Activated CD8-positive, alpha-beta memory T cell treated with anti-CD3 and anti-CD28 coated beads for 4 hours (primary cell): ENCODE measurements at regions not wholly inside any gene's neighbourhood (a gene's known extent, or its start where the extent isn't known, plus 50 kb on each side); places are given as distances from the start of the nearest gene placed in this dataset.
"Not testable (repeated sequence)": the region's sequence is repeated elsewhere in the genome, so short reads cannot be mapped to it uniquely, and the experiment has no call there.

Source experiments
- DNase-seq, 2 donors: peaks; one replicate each; pipeline ENCODE4 v3.0.0-alpha.2; 2020; ENCODE audit warnings: low read depth in 2 of 2

DNA sequence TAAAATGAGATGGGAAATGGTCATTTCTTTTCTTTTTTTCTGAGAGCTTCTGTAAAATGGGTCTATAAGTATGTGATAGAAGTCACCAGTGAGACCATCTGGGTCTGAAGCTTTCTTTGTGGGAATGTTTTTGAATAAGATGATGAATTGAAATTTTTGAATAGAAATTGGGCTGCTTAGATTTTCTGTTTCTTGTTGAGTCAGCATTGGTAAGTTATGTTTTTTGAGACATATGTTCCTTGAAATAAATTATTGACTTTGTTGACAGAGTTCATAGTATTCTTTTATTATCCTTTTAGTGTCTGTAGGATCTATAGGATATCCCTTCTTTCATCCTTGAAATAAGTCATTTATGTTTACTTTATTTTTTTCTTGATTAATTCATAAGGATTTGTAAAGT is 208.1 kb downstream of the OPA1 start:
- DNase-seq: no peak

GRCh38 chr3:193803288-193803687 is 210.3 kb downstream of the OPA1 start:
- DNase-seq: no peak

DNA sequence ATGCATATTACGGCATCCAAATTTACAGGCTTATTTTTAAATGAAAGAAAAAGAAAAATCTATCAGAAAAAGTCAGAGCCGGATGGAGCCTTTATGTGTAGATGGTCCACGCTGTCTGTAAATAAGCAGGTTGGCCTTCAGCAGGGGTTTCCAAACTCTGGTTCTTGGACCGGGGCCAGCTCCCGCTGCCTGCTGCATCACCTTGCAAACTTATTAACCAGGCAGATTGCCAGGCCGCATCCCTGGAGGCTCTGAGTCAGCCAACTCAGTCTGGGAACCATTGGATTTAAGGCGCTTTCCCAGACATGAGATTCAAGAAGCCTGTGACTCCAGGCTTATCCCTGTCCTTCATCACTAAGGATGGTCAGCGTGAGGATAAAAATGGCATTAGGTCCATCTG is 212.4 kb downstream of the OPA1 start:
- no peak for DNase-seq

- no peak for DNase-seq
These were observed 215.3 kb downstream of the OPA1 start for GRCh38 chr3:193808317-193808716.

DNA sequence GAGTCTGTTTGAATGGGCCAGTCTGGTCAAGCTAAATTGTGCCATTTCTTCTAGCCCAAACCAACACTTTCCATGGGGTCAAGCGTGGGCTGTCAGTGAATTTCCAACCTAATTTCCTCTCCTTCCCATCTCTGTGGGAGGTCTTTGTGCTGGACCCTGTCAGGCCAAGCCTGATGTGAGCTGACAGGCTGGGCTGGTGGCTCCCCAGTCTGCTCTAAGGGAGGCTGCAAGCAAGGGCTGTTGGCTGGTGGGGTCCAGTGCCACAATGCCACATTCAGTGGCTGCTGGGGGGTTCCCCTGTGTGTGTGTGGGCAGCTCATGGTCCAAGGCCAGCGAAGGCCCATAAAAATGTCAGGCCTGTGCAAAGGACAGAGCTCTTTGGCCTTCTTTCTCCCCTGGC is 216.1 kb downstream of the OPA1 start:
- DNase-seq: no peak

DNA sequence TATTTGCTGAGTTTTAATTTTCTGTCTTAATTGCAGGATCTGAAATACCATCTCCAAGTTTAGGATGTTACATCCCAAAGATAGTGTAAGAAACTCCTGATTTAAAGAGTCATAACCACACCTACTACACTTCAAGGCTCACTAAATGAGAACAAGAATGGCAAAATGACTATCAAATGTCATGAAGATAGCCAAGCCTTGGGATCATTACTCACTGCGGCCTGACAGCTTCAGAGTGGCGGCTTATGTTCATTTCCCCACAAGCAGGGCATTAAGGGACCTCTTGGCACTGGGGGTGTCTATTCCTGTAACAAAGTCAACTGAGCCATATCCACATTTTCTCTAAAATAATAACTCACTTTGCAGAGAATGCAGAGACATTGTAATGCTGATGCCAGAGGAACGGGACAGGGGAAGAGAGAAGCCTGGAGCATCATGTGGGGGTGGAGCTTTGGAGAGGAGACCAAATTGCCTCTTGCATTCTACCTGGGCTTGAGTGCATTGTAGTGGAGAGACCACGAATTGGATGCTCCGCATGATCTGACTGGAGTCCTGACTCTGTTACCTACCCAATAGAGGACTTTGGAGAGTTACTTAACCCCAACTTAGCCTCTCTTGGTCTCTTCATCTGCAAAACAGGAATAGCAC is 219.2 kb downstream of the OPA1 start:
- no peak for DNase-seq

DNA sequence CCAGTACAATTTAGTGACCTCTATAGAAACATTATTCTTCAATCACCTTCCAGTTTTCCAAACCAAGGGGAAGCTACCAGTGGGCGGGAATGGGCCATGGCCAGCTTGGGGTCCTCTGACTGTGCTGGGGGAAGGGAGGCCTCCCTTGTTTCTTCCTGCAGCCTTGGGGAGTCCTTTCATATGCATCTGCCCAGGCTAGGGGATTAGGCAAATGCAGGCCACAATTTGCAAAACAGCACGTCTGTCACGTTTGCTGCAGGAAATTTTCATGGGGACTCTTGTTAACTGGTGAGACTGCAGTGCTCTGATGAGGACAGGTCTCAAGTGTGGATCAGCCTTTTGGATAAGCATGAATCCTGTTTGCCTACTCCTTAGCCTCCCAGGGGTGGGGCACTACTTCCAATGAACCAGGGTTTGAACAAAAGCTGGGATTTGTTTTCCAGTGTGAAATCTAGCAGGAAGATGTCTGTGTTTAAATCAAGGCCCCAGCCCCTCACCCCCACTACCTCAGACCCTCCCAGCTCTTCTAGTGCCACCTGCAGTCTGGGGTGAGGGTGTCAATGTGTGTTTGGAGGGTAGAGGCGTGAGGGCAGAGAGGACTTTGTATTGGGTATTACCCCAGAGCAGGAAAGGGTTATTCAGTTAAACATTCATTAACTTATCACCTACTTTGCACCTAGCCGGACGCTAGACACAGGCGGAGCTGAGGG is 219.9 kb downstream of the OPA1 start:
- no peak for DNase-seq

- DNase-seq: no peak
These were observed 220.5 kb downstream of the OPA1 start for GRCh38 chr3:193813501-193813830.

DNA sequence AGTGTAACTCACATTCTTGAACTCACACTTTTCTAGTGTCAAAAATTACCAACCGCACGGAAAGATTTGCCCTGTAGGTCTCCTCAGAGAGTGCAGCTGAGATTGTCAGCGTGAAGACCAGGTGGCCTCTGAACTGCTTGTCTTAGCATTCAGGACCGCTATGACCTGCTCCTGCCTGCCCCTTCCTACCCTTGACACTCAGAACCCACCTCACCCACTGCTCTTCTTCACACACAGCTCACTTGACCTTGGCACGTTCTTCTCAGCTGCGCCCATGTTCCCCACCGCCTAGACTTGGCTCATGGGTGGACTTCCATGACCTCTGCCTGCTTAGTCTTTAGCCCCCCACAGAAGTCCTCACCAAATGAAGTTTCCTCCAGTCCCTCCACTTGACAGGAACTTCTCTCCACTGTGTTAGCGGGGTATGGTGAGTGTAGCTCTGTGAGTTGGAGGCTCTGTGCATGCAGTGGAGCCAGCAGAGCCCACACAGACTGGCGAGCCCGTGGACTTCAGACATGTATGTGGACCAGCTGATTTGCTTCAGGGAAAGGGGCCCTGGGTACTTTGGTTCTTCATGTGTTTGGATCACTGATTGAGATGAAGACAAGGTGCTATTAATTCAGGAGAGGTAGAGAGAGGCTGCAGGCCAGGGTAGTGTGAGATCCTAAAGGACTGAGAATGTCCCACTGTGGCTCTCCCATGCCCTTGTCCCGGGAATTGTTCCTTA is 221.3 kb downstream of the OPA1 start:
- DNase-seq: no peak

- no peak for DNase-seq
These were observed 222.4 kb downstream of the OPA1 start for GRCh38 chr3:193815246-193816027.

- no peak for DNase-seq
These were observed 223.0 kb downstream of the OPA1 start for GRCh38 chr3:193816028-193816395.

- no peak for DNase-seq
These were observed 223.8 kb downstream of the OPA1 start for GRCh38 chr3:193816656-193817311.

DNA sequence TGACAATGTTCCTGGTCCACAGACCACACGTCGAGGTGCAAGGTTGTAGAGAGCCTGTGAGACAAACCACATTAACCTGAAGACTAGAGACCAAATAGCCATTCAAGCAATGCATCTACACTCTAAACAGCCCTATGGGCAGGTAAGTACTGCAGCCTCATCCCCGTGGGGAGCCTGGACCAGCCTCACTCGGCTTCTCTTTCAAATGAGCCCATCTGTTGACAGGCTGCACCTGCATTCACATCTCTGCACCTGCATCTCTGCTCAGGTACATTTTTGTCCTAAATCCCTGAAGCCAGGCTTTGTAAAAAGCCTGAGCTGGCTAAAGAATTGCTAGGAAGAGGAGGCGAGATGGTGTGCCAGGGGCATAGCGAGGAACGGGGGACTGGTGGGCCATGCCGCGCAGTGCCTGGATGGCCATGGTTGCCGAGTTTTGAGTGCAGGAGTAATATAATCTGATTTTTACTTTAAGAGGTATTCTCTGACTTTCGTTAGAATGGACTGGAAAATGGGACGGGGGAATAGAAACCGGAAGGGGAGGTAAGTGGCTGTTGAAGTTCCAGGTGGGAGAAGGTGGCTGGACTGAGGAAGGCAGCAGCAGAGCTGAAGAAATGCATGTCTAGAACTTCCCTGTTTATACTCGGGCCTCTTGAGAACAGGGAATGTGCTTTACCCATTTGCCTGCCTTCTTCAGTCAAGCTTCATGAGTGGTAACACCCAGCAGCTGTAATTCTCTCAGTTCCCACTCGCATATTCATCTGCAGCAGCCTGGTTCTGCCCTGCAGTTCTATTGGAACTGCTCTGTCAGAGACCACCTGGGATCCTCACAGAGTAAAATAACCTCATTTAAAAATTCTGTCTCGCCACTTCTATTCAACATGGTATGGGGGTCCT is 226.4 kb downstream of the OPA1 start:
- DNase-seq: no peak

- DNase-seq: no peak
These were observed 228.2 kb downstream of the OPA1 start for GRCh38 chr3:193821151-193821668.

DNA sequence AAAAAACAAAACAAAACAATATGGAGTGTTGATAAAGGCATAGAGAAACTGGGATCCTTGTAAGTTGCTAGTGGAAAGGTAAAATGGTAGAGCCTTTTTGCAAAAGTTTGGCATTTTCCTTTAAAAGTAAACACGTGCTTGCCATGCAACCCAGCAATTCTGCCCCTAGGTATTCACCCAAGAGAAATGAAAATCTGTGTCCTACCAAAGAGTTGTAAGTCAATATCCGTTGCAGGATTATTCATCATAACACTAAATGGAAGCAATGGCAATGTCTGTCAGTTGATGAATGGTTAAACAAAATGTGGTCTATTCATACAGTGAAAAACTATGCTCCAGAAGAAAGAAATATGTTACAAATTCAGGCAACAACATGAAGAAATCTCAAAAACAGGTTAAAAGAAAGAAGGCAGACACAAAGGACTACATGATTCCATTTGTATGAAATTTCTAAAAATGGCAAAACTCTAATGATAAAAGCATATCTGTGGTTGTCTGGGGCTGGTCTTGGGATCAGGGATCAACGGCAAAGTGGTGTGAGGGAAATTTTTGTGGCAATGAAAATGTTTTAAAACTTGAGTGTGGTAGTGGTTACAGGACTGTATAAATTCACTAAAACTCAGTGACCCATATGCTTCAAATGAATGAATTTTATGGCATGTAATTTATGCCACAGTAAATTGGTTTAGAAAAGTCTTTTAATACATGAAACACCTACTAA is 229.6 kb downstream of the OPA1 start:
- DNase-seq: no peak

DNA sequence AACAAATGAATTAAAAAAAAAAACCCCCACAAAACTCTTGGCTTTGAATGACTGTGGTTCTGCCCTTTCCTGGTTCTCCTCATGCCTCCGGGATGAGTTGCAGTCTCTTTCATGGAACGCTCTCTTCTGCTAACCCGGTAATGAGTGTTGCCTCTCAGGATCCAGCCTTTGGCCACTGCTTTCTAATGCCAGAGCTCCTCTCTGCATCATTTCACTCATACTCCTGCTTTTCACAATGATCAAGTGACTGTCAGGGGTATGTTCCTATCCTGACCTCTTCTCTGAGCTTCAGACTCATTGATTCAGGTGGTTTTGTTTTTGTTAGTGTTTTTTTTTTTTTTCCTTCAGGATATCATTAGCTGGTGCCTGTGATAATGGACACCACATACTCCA is 230.2 kb downstream of the OPA1 start:
- not testable (repeated sequence) for DNase-seq

DNA sequence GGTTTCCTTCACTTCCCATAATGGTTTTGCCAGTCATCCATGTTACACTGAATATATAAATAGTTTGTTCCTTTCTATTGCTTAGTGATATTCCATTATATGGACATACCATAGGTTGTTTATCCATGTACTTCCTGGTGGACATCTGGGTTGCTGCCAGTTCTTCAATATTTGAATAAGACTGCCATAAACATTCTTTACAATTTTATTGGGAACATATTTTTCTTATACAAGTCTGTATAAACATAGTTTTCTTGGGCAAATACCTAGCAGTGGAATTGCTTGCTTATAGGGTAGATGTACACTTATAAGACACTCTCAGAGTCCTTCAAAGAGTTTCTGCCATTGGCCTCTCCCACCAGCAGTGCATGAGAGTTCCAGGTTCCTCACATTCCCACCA is 231.4 kb downstream of the OPA1 start:
- DNase-seq: no peak

DNA sequence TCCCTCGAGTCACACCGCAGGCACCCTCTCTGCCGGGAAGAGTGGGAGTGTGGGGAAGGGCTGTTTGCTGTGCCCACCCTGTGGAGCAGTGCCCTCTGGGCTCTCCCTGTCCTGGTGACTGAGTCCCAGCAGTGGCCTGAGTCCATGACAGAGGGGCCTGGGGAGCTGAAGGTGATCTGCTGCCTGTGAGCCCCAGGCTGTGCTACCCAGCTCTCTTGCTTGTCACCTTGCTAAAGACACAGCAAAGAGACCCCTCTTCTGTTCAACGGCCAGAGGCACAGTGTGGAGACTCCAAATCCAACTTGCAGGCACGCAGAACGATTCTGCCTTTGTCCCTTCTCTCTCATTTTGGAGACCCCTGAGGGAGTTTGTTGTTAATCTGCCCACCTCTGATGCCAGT is 232.6 kb downstream of the OPA1 start:
- no peak for DNase-seq

GRCh38 chr3:193826159-193826795 is 233.3 kb downstream of the OPA1 start:
- DNase-seq: no peak
